ENCODE measurements at regions not wholly inside any gene's neighbourhood (a gene's known extent, or its start where the extent isn't known, plus 50 kb on each side); places are given as distances from the start of the nearest gene placed in this dataset.

DNA sequence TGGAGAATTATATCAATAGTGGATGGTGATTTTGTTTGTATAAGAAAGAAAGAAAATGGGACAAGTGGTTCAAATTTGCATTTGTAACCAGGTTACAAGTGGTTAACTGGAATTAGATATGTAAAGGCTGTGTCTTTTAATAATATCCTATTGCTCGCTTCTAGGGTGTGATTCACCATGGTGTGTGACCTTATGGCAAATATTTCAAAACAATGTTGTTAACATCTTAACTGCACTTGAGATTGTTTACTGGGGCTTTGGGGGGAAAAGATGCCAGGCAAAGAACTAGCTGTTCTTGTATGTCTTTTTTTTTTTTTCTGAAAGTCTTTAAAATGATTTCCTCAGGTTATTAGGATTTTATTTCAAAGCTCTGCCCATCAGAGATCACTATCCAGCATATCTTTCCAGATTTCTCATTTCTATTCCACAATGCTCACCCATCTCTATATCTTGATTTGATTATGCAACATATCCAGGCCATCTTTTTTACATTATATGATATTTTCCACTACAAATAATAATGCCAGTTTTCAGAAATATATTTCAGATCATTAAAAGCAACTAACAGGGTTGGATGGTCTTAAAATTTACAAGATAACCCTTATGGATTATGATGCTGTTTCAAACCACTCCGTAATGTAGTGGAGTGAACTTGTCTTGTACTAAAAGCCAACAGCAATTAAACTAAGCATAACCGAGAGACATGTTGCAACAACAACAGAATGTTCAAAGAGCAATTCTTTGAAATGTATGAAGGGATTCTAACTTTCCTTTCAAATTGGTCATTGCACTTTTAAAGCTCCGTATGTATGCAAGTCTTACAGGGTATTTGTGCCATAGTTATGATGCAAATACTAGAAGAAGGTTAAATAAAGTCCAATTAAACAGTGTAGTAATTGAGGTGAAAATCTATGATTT lies 341.5 kb upstream of the ETAA1 start:
- intact Hi-C loops (cut with micrococcal nuclease): no loop called here
- H3K9me3 Mint-ChIP-seq: peaks cover 0 to 4% of the 10 kb centered on the region in 2 donors
- ATAC-seq: no peak
- no peaks in the 10 kb centered on the region for H3K4me1 ChIP-seq (ENCODE audit: control insufficient read depth, insufficient read depth, low read length)
- H3K4me3 ChIP-seq (ENCODE audit: low read length): no peak overlapping the region
- DNase-seq: no peak
- H3K27ac Mint-ChIP-seq: no peak overlapping the region
- no peaks in the 10 kb centered on the region for H3K36me3 ChIP-seq (ENCODE audit: control insufficient read depth, insufficient read depth, low read length)
- no peaks in the 10 kb centered on the region for H3K27me3 Mint-ChIP-seq (ENCODE audit: low read depth in 2 of 2)
- no peaks in the 10 kb centered on the region for H3K4me1 Mint-ChIP-seq
- H3K9me3 ChIP-seq (ENCODE audit: control insufficient read depth, insufficient read depth, low read length): no peaks in the 10 kb centered on the region
- no peak overlapping the region for H3K27ac ChIP-seq (ENCODE audit: low read length)
- no peaks in the 10 kb centered on the region for H3K27me3 ChIP-seq (ENCODE audit: control insufficient read depth, insufficient read depth, low read length)
- no peaks in the 10 kb centered on the region for H3K36me3 Mint-ChIP-seq
- H3K4me3 Mint-ChIP-seq: no peak overlapping the region
- WGBS (ENCODE audit: insufficient coverage): 74% methylated on average over 3 of the region's 4 CpGs
- TF ChIP-seq CTCF (IDR thresholded peaks at IDR 0.05): no peak

DNA sequence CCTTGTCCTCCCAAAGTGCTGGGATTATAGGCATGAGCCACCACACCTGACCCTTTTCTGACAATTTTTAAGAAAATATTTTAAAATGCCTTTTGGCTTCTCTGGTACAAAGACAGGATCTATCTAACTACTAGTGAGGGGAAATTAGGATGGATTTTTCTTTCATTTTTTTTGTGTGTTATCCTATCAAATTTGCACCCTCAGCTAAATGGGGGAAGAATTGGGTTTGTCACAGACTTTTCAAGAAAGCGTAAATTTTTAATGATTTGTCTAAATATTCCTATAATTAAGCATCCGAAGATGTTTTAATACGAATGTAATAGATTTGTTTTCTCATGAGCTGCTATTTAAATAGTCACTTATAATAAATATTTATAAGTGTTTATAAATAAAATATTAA lies 340.0 kb upstream of the ETAA1 start:
- Mint-ChIP-seq H3K4me1 (no peaks in the 10 kb centered on the region), H3K9me3 (peaks cover 0 to 2% of the 10 kb centered on the region in 2 donors), H3K27me3 (ENCODE audit: low read depth in 2 of 2) (no peaks in the 10 kb centered on the region), H3K4me3 (no peak overlapping the region), H3K36me3 (no peaks in the 10 kb centered on the region), H3K27ac (no peak overlapping the region)
- ATAC-seq: no peak
- no peak for DNase-seq
- no peak for TF ChIP-seq CTCF (IDR thresholded peaks at IDR 0.05)
- no peaks in the 10 kb centered on the region for H3K9me3 ChIP-seq (ENCODE audit: control insufficient read depth, insufficient read depth, low read length)
- H3K4me1 ChIP-seq (ENCODE audit: control insufficient read depth, insufficient read depth, low read length): no peaks in the 10 kb centered on the region
- H3K27me3 ChIP-seq (ENCODE audit: control insufficient read depth, insufficient read depth, low read length): no peaks in the 10 kb centered on the region
- no CpG with 5 or more reads among the region's 3 CpGs for WGBS (ENCODE audit: insufficient coverage)
- intact Hi-C loops (cut with micrococcal nuclease): no loop called here
- H3K4me3 ChIP-seq (ENCODE audit: low read length): no peak overlapping the region
- H3K36me3 ChIP-seq (ENCODE audit: control insufficient read depth, insufficient read depth, low read length): no peaks in the 10 kb centered on the region
- H3K27ac ChIP-seq (ENCODE audit: low read length): no peak overlapping the region

DNA sequence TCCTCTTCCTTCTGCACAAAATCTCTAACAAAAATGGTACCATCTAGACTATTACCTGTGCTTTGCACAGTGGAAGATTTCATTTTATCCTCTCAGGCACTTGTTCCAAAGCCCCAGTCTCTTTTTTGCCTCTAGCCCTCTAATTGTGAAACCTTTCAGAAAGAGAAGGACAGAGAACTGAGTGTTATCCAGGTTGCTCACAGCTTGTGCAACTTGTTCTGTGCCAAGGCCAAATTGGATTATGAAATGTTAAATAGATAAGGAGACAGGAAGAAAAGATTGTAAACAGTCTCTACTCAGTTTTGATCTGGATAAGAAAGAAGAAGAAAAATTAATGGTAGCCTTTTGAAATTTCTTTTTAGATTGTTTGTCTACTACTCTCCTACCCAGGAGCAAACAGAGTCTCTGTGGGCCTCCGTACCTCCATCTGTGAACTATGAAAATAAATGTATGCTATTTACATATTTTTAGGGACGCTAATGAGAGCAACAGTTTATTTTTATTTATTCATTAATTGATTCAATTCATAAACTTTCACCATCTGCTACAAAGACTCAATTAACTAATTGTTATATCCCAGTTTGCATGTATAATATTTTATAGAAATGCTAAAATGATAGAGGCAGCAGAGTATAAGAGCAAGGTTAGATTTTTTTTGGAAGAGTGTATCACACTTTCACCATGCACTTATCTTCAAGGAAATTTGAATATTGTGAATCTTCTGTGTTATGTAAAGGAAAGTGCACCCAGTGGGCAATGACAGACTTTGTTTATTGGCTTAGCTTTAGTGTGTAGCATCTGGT lies 339.0 kb upstream of the ETAA1 start:
- H3K27ac ChIP-seq (ENCODE audit: low read length): no peak overlapping the region
- Mint-ChIP-seq H3K9me3 (peaks cover 0 to 2% of the 10 kb centered on the region in 2 donors), H3K4me1 (no peaks in the 10 kb centered on the region), H3K36me3 (no peaks in the 10 kb centered on the region), H3K4me3 (no peak overlapping the region), H3K27ac (no peak overlapping the region), H3K27me3 (ENCODE audit: low read depth in 2 of 2) (no peaks in the 10 kb centered on the region)
- no peaks in the 10 kb centered on the region for H3K27me3 ChIP-seq (ENCODE audit: control insufficient read depth, insufficient read depth, low read length)
- no peak for TF ChIP-seq CTCF (IDR thresholded peaks at IDR 0.05)
- intact Hi-C loops (cut with micrococcal nuclease): no loop called here
- DNase-seq (no peak), ATAC-seq (no peak)
- H3K36me3 ChIP-seq (ENCODE audit: control insufficient read depth, insufficient read depth, low read length): no peaks in the 10 kb centered on the region
- no CpG with 5 or more reads among the region's 2 CpGs for WGBS (ENCODE audit: insufficient coverage)
- no peak overlapping the region for H3K4me3 ChIP-seq (ENCODE audit: low read length)
- no peaks in the 10 kb centered on the region for H3K9me3 ChIP-seq (ENCODE audit: control insufficient read depth, insufficient read depth, low read length)
- no peaks in the 10 kb centered on the region for H3K4me1 ChIP-seq (ENCODE audit: control insufficient read depth, insufficient read depth, low read length)

All from natural killer cell (primary cell).